ENCODE measurements at regions not wholly inside any gene's neighbourhood (a gene's known extent, or its start where the extent isn't known, plus 50 kb on each side); places are given as distances from the start of the nearest gene placed in this dataset.
"Not testable (repeated sequence)": the region's sequence is repeated elsewhere in the genome, so short reads cannot be mapped to it uniquely, and the experiment has no call there.

DNA sequence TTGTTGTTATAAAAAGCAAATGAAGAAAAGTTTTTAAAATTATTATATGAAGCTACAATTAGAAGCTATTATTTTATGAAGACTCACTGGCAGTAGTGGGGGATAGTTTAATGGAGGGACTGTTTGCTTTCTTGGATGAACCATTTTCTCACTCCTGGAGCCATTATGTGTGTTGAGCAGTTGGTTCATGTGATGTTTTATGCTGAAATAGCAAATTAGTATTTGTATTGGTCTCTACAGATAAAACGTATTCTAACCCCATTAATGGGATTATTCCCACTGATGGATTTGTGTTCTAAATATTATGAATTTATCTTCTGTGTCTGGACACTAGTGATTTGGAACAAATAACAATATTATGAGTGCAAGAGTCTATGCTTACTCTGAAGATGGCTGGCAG is 507.5 kb upstream of the FSHR start:
- no peak for DNase-seq

- DNase-seq: no peak
Measured at GRCh38 chr2:49656853-49657252, 502.5 kb upstream of the FSHR start.

DNA sequence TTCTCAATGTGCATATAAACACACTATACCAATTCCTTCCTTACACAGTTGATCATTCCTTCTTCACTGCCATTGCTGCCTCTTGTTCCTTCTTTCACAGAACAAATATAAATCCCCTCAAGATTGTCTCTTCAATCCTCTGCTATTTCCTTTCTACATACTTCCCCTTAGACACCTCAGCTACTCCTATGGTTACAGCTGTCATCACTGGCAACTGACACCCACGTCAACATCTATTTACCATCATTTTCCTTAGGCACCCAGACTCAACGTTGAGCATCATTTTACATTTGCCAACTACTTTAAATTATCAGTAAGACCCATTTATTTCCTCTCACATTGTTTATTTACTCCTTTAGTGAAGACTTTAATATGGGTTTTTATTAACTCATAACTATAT is 488.8 kb upstream of the FSHR start:
- DNase-seq: no peak

GRCh38 chr2:49640630-49641029 is 486.3 kb upstream of the FSHR start:
- DNase-seq: no peak

GRCh38 chr2:49621016-49621415 is 466.7 kb upstream of the FSHR start:
- no peak for DNase-seq

DNA sequence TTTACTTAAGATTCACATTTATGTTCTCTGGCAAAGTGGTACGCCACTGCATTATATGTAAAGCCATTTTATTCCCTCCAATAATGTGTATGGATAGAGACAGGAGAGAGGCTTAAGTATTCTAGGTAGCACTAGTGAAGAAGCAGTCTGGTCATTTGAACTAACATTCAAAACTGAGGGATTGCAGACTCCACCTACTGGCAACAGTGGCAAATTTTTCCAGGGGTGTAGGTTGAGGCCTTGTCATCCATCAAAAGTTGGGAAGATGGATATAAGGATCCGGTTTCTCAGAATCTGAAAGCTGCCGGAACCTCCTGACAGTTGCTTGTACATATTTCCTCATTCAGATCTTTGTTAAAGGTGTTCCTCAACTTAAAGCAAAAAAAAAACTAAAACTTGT is 465.5 kb upstream of the FSHR start:
- DNase-seq: no peak

- DNase-seq: no peak
Measured at GRCh38 chr2:49618491-49618890, 464.2 kb upstream of the FSHR start.

GRCh38 chr2:49616800-49617199 is 462.5 kb upstream of the FSHR start:
- DNase-seq: no peak

DNA sequence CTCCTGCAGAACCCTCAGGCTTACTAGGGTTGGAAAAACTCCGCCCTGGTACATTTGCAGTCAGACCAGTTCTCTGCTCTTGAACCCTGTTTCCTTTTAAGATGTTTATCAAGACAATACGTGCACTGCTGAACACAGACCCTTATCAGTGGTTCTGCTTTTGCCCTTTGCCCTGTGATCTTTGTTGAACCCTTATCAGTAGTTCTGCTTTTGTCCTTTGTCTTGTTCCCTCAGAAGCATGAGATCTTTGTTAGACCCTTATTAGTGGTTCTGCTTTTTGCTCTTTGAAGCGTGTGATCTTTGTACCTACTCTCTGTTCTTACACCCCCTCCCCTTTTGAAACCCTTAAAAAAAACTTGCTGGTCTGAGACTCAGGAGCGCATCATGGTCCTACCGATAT is 457.5 kb upstream of the FSHR start:
- not testable (repeated sequence) for DNase-seq

DNA sequence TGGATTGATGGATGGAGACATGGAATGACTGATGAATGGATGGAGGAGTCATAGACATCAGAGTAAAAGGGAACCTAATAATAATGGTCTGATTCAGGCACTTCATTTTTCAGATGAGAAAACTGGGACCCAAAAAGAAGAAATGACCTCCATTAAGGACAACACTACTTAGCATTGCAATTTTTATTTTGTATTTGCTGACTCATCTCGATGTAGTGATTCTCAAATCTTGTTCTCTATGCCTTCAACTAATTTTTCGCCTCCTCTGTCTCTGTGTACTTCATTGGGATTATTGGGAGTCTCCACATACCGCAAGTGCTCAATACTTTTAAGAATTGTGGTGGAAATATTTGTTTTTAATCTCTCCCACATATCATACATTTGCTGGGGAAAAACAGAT is 446.2 kb upstream of the FSHR start:
- DNase-seq: no peak

- DNase-seq: no peak
Measured at GRCh38 chr2:49598231-49598630, 443.9 kb upstream of the FSHR start.

- no peak for DNase-seq
Measured at GRCh38 chr2:49585921-49586320, 431.6 kb upstream of the FSHR start.

DNA sequence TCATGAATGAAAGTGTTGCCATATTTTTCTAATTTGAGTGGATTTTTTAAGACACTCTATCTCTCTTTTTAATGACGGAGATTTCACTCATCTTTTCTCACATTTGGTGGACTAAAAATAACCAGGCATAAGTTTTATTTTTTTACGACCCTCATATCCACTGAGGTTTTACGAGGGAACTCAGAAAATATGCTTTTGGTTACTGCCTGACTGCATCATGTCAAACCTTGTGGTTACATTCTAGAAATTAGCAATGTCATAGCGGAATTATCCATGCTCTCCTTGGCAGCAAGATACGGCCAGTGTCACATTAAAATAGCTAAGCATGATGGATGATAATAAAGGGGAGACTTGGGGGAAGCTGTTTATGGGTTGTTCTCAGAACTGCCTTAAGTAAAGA is 428.6 kb upstream of the FSHR start:
- DNase-seq: no peak

GRCh38 chr2:49577041-49577440 is 422.7 kb upstream of the FSHR start:
- DNase-seq: no peak

DNA sequence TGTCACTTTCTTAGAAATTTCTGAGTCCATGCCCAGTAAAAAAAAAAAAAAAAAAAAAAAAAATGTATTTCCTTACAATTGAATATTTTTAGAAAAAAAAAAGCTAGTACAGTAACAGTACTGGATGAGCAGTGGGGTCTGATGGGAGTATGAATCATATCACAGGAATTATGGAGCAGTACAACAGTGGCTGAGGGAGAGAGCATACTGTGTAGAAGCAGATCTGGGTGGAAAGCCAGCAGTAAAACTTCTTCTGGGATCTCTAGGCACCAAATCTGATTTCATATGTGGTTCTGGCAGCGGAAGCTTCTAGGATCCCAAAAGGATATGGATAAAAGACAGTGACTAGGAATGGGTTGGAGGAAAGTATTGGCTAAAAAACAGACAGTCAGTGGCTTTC is 414.9 kb upstream of the FSHR start:
- DNase-seq: no peak

DNA sequence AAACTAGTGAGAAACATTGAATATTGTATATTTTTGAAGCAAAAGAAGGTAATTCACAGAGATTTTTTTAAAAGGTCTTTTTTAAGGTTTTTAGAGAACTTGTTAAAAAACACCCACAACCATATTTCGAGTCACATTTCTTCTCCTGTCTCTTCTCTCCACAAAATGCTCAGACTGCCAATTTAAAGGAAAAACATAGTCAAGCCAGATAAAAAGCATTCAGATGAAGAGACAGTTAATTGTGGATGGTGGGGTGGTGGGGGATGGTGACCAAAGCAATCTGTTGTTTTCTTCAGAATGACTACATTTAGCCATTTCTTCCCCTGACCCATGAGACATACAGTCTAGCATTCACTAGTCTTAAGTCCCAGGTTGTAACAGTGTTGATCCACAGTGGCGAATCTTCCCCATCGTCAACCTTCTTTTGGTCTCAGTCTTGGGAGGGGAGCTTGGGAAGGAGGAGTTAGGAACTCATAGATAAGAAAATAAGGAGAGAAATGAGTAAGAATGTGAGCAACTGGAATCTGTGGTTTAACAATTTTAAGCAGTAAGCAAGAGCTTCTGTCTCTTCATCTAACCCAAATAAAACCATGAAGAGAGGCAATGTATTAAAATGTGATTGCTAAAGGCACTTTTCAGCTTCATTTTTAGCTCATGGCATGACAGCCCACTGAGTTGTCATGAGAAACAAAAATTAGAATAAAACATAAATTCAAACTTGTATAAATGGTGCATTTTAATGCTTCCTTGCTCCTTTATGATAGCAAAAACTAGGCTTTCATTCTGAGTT is 413.7 kb upstream of the FSHR start:
- DNase-seq: no peak

DNA sequence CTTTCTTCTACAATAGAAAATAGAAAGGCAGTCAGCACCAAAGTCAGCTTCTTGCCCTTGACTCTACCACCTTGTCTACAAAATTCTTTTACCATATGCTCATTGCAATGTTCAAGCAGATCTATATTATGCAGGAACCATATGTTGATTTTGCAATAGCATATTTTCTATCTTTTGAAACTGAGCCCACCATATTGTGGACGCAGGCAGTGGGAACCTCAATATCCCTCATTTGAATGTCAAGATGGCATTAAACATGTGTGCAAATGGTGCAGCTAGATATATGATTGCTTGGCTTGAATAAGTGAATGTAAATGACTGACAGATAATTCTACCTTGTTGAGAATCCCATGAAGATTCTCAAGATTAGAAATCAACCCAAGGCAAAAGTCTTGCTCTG is 412.7 kb upstream of the FSHR start:
- no peak for DNase-seq

DNA sequence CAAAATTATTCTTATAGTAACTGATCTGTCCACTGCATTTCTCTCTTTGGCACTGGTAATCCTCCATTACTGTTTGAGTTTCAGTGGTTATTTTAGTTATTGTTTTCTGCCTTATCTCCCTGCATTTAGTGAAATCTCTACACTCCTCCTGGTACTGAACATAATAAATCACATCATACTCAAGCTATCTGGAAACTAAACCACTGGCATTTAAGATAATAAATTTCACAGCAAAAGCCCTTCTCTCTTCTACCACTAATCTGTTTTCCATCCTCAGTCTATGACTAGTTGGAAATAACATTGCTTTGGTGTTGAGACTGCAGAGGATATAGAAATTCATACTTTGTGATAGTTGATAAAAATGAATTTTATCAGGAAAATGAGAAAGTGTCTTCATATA is 399.3 kb upstream of the FSHR start:
- no peak for DNase-seq

GRCh38 chr2:49532702-49533101 is 378.4 kb upstream of the FSHR start:
- DNase-seq: no peak

DNA sequence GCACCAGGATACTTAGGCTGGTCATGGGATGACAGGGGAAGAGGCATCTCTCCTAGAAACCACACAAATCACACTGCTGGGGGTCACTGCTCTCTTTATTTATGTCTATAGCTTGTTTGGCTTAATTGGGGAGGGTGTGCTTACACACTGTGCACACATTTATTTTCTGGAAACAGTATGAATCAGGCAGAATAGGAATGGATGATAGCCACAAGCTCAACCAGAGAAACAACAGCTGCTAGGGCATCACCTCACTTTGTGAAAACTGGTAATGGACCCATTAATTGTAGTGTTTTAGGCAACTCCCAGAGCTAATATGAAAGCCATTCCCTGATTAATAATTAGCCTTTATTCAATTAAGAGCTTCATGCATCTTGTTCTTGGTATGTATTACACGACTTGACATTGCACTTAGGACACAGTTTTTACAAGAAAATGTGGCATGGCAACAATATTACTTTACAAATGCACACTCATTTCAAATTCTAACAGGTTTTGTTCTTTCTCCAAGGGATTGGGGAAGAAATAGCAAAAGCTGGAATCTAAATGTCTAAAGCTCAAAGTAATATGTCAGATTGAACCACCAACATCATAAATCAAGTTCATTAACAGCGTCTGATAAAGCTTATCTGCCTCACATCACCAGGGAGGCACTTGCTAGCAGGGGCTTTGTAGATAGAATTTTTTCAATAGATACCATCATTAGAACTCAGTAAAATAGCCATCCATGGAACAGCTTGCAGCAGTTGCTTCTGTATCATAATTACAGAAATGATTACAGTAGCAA is 361.9 kb upstream of the FSHR start:
- DNase-seq: no peak

- DNase-seq: no peak
Measured at GRCh38 chr2:49514201-49514600, 359.9 kb upstream of the FSHR start.

DNA sequence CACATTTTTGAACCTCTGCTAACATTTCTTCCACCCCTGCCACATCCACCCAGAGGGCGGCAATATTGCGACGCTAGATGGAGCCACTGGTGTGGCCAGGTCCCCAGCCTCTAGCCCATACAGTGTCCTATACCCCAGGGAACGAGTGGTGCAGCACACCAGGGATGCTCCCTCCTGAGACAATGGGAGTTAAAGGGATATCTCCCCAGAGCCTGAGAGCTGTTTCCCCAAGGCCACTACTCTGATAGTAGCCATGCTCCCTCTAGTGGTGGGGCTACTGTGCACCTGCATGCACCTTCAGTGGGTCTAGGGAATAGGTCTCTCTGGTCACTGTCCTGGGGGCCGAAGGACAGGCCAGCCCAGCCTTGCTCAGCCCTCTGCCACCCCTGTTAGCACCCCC is 336.4 kb upstream of the FSHR start:
- no peak for DNase-seq

DNA sequence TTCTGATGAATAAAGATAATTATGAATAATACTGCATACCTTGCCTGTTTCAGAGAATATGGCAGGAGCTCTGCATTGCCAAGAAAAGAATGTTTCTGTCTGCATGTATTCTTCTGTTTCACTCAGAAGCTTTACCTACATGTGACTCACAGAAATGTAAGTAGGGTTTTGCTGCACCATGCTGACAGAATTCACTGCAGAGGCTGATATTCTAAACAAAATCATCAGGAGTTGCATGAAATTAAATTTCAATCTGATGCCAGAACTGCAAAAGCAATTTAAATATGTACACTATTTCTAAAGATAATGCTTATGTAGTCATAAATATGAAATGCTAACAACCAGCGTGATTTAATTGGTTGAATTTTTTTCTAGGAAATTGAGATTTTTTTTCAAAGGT is 332.8 kb upstream of the FSHR start:
- no peak for DNase-seq

DNA sequence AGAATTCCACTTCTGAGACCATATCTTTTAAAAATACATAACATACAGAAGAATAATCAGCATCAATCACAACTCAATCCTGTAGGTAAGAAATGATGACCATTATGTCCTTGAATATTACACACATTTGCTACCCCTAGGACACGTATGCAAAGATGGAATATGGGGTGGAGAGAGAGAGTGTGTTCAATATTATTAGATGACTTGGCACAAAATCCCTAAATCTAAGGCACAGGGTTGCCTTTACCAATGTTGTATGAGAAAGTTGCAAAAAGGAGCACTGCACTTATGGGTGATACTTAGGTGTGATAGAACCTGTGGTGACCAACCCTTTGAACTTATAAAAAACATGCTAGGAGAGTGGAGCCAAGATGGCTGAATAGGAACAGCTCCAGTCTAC is 326.2 kb upstream of the FSHR start:
- no peak for DNase-seq

Data from T-helper 1 cell (primary cell).